Neural progenitor cell (in vitro differentiated cells): ENCODE measurements at regions not wholly inside any gene's neighbourhood (a gene's known extent, or its start where the extent isn't known, plus 50 kb on each side); places are given as distances from the start of the nearest gene placed in this dataset.

Source experiments
- DNase-seq: peaks from one replicate; pipeline ENCODE4 v3.0.0-alpha.2; 2016; ENCODE audit warnings: low spot score
- H2AFZ ChIP-seq: fragments of 200-600 bp; sonication (generic); replicated peaks from 2 replicates; pipeline ENCODE4 v1.6.1; 2016; ENCODE audit warnings: antibody characterized with exemption
- H3F3A ChIP-seq: fragments of 200-600 bp; sonication (generic); 2 replicates; pipeline ENCODE4 v1.6.1; 2016; ENCODE audit warnings: antibody characterized with exemption, low read depth
- H3K27ac ChIP-seq: fragments of 200-600 bp; sonication (generic); 2 replicates; pipeline ENCODE4 v1.5.1; 2016; ENCODE audit warnings: mild to moderate bottlenecking
- H3K27me3 ChIP-seq: fragments of 200-600 bp; sonication (generic); 2 replicates; pipeline ENCODE4 v1.6.1; 2016; ENCODE audit warnings: mild to moderate bottlenecking, moderate library complexity
- H3K36me3 ChIP-seq: fragments of 200-600 bp; sonication (generic); 2 replicates; pipeline ENCODE4 v1.5.1; 2016
- H3K4me1 ChIP-seq: fragments of 200-600 bp; sonication (generic); 2 replicates; pipeline ENCODE4 v1.6.1; 2016; ENCODE audit warnings: mixed run types
- H3K4me2 ChIP-seq: fragments of 200-600 bp; sonication (generic); 2 replicates; pipeline ENCODE4 v1.6.1; 2016
- H3K4me3 ChIP-seq: fragments of 200-600 bp; sonication (generic); 2 replicates; pipeline ENCODE4 v1.5.1; 2016
- H3K79me2 ChIP-seq: fragments of 200-600 bp; sonication (generic); 2 replicates; pipeline ENCODE4 v1.6.1; 2016; ENCODE audit warnings: low read depth
- H3K9ac ChIP-seq: fragments of 200-600 bp; sonication (generic); 2 replicates; pipeline ENCODE4 v1.6.1; 2016
- H3K9me3 ChIP-seq: fragments of 200-600 bp; sonication (generic); 2 replicates; pipeline ENCODE4 v1.5.1; 2016; ENCODE audit warnings: low read depth
- H4K20me1 ChIP-seq: fragments of 200-600 bp; sonication (generic); 2 replicates; pipeline ENCODE4 v1.6.1; 2016; ENCODE audit warnings: low read depth
- H3K27ac Mint-ChIP-seq: 3 replicates; pipeline ENCODE4 v1.8.0; 2021; ENCODE audit warnings: mixed read lengths
- H3K27me3 Mint-ChIP-seq: 2 replicates; pipeline ENCODE4 v1.8.0; 2022; ENCODE audit warnings: low read depth, mild to moderate bottlenecking, inconsistent platforms, moderate library complexity, mixed read lengths; ENCODE audit not compliant: insufficient read depth
- H3K36me3 Mint-ChIP-seq: 3 replicates; pipeline ENCODE4 v1.8.0; 2021; ENCODE audit warnings: mixed read lengths
- H3K4me1 Mint-ChIP-seq: 3 replicates; pipeline ENCODE4 v1.8.0; 2021; ENCODE audit warnings: mixed read lengths
- H3K4me3 Mint-ChIP-seq: 3 replicates; pipeline ENCODE4 v1.8.0; 2021; ENCODE audit warnings: mild to moderate bottlenecking, moderate library complexity, mixed read lengths
- H3K9me3 Mint-ChIP-seq: 3 replicates; pipeline ENCODE4 v1.8.0; 2020; ENCODE audit warnings: mixed read lengths
- CTCF ChIP-seq: fragments of 200-600 bp; sonication (generic); IDR thresholded peaks from 2 replicates; pipeline ENCODE4 v1.5.1; 2017; ENCODE audit warnings: antibody characterized with exemption, mild to moderate bottlenecking
- EZH2 ChIP-seq: fragments of 200-600 bp; sonication (generic); IDR thresholded peaks from 2 replicates; pipeline ENCODE4 v1.6.1; 2017; ENCODE audit warnings: antibody characterized with exemption, mild to moderate bottlenecking, moderate library complexity
- EZH2phosphoT487 ChIP-seq: fragments of 200-600 bp; sonication (generic); IDR thresholded peaks from 2 replicates; pipeline ENCODE4 v1.6.1; 2017; ENCODE audit warnings: antibody characterized with exemption

- no peaks in the 10 kb centered on the region for H3K4me1 ChIP-seq
- no peaks in the 10 kb centered on the region for H4K20me1 ChIP-seq
- H2AFZ ChIP-seq, result no peak overlapping the region
- H3K27ac ChIP-seq, result no peak overlapping the region
- no peak overlapping the region for H3K4me2 ChIP-seq
- H3K9ac ChIP-seq, result no peak overlapping the region
- H3K4me3 ChIP-seq, result no peak overlapping the region
- no peak for TF ChIP-seq EZH2
- no peaks in the 10 kb centered on the region for H3K9me3 ChIP-seq
- H3K79me2 ChIP-seq, result no peaks in the 10 kb centered on the region
- H3K9me3 Mint-ChIP-seq, result no peaks in the 10 kb centered on the region
- no peaks in the 10 kb centered on the region for H3K27me3 Mint-ChIP-seq
- H3K36me3 Mint-ChIP-seq, result no peaks in the 10 kb centered on the region
- no peaks in the 10 kb centered on the region for H3K27me3 ChIP-seq
- peaks cover 7% of the 10 kb centered on the region for H3K4me1 Mint-ChIP-seq
- no peak overlapping the region for H3K27ac Mint-ChIP-seq
- H3F3A ChIP-seq, result peaks cover 5% of the 10 kb centered on the region
- no peak for DNase-seq
- H3K4me3 Mint-ChIP-seq, result no peak overlapping the region
- no peaks in the 10 kb centered on the region for H3K36me3 ChIP-seq
These were observed 526.7 kb upstream of the FZD8 start for GRCh38 chr10:36168777-36169176.

- H3K4me3 Mint-ChIP-seq, result no peak overlapping the region
- H3K27me3 Mint-ChIP-seq, result no peaks in the 10 kb centered on the region
- Histone ChIP-seq H3K4me2 (no peak overlapping the region), H3K4me3 (no peak overlapping the region), H3K79me2 (no peaks in the 10 kb centered on the region), H3K36me3 (no peaks in the 10 kb centered on the region), H4K20me1 (no peaks in the 10 kb centered on the region), H3K27ac (no peak overlapping the region), H3K4me1 (no peaks in the 10 kb centered on the region), H3K27me3 (no peaks in the 10 kb centered on the region), H3F3A (peaks cover 5% of the 10 kb centered on the region), H2AFZ (no peak overlapping the region), H3K9me3 (no peaks in the 10 kb centered on the region), H3K9ac (no peak overlapping the region)
- peaks cover 2% of the 10 kb centered on the region for H3K9me3 Mint-ChIP-seq
- no peak for DNase-seq
- H3K27ac Mint-ChIP-seq, result no peak overlapping the region
- TF ChIP-seq EZH2phosphoT487, result no peak
- TF ChIP-seq EZH2, result no peak
- no peak for TF ChIP-seq CTCF
- H3K4me1 Mint-ChIP-seq, result no peaks in the 10 kb centered on the region
- H3K36me3 Mint-ChIP-seq, result no peaks in the 10 kb centered on the region
These were observed 522.7 kb upstream of the FZD8 start for GRCh38 chr10:36164556-36165504.

GRCh38 chr10:36163827-36164226 is 521.7 kb upstream of the FZD8 start:
- no peak for TF ChIP-seq EZH2
- no peak for TF ChIP-seq CTCF
- no peak for TF ChIP-seq EZH2phosphoT487
- H3K4me3 Mint-ChIP-seq, result no peak overlapping the region
- peaks cover 2% of the 10 kb centered on the region for H3K9me3 Mint-ChIP-seq
- no peaks in the 10 kb centered on the region for H3K4me1 Mint-ChIP-seq
- Histone ChIP-seq H3K4me1 (no peaks in the 10 kb centered on the region), H4K20me1 (no peaks in the 10 kb centered on the region), H3K27ac (no peak overlapping the region), H3K36me3 (no peaks in the 10 kb centered on the region), H3K9me3 (no peaks in the 10 kb centered on the region), H3F3A (peaks cover 5% of the 10 kb centered on the region), H3K27me3 (no peaks in the 10 kb centered on the region), H3K4me2 (no peak overlapping the region), H3K4me3 (no peak overlapping the region), H2AFZ (no peak overlapping the region), H3K79me2 (no peaks in the 10 kb centered on the region), H3K9ac (no peak overlapping the region)
- H3K27ac Mint-ChIP-seq, result no peak overlapping the region
- H3K36me3 Mint-ChIP-seq, result no peaks in the 10 kb centered on the region
- no peaks in the 10 kb centered on the region for H3K27me3 Mint-ChIP-seq
- DNase-seq, result no peak

GRCh38 chr10:36157486-36157885 is 515.4 kb upstream of the FZD8 start:
- no peak overlapping the region for H3K4me2 ChIP-seq
- H3K27me3 ChIP-seq, result no peaks in the 10 kb centered on the region
- Mint-ChIP-seq H3K4me1 (no peaks in the 10 kb centered on the region), H3K36me3 (no peaks in the 10 kb centered on the region), H3K9me3 (peaks cover 2% of the 10 kb centered on the region), H3K27ac (no peak overlapping the region), H3K27me3 (peaks cover 5% of the 10 kb centered on the region), H3K4me3 (no peak overlapping the region)
- no peaks in the 10 kb centered on the region for H3K36me3 ChIP-seq
- H3K4me3 ChIP-seq, result no peak overlapping the region
- H3K27ac ChIP-seq, result no peak overlapping the region
- DNase-seq, result no peak
- no peaks in the 10 kb centered on the region for H3K4me1 ChIP-seq
- no peak overlapping the region for H3K9ac ChIP-seq
- no peak overlapping the region for H2AFZ ChIP-seq
- no peaks in the 10 kb centered on the region for H3K79me2 ChIP-seq
- no peaks in the 10 kb centered on the region for H4K20me1 ChIP-seq
- H3F3A ChIP-seq, result no peaks in the 10 kb centered on the region
- H3K9me3 ChIP-seq, result no peaks in the 10 kb centered on the region
- TF ChIP-seq EZH2phosphoT487 (no peak), EZH2 (no peak), CTCF (no peak)
